ENCODE measurements at regions not wholly inside any gene's neighbourhood (a gene's known extent, or its start where the extent isn't known, plus 50 kb on each side); places are given as distances from the start of the nearest gene placed in this dataset.

DNA sequence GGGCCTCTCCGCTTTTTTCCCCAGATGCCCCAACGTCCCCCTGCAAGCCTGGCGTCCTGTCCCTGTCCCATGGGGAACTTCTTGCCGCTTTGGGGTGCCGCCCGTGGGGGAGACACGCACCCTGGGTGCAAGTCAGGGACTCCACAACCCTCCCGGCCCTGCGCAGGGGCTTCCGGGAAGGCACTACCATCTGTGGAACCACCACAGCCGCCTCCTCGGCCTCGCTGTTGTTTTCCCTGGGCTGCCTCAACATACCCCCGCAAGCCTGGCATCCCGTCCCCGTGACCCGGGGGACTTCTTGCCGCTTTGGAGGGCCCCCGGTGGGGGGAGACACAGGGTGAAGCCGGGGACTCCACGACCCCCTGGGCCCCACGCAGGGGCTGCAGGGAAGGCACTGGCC lies 238.4 kb downstream of the TUBA3C start:
- TF ChIP-seq, protein P1, sequence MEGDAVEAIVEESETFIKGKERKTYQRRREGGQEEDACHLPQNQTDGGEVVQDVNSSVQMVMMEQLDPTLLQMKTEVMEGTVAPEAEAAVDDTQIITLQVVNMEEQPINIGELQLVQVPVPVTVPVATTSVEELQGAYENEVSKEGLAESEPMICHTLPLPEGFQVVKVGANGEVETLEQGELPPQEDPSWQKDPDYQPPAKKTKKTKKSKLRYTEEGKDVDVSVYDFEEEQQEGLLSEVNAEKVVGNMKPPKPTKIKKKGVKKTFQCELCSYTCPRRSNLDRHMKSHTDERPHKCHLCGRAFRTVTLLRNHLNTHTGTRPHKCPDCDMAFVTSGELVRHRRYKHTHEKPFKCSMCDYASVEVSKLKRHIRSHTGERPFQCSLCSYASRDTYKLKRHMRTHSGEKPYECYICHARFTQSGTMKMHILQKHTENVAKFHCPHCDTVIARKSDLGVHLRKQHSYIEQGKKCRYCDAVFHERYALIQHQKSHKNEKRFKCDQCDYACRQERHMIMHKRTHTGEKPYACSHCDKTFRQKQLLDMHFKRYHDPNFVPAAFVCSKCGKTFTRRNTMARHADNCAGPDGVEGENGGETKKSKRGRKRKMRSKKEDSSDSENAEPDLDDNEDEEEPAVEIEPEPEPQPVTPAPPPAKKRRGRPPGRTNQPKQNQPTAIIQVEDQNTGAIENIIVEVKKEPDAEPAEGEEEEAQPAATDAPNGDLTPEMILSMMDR (conservative IDR thresholded peaks at IDR 0.05; ENCODE audit: low read length) = no peak
- TF ChIP-seq EZH2phosphoT487 (IDR thresholded peaks at IDR 0.05; ENCODE audit: borderline replicate concordance, low read depth, low read length) = no peak

Data from OCI-LY7 (cell line).